ENCODE measurements at regions not wholly inside any gene's neighbourhood (a gene's known extent, or its start where the extent isn't known, plus 50 kb on each side); places are given as distances from the start of the nearest gene placed in this dataset.

- TF ChIP-seq, protein P1, sequence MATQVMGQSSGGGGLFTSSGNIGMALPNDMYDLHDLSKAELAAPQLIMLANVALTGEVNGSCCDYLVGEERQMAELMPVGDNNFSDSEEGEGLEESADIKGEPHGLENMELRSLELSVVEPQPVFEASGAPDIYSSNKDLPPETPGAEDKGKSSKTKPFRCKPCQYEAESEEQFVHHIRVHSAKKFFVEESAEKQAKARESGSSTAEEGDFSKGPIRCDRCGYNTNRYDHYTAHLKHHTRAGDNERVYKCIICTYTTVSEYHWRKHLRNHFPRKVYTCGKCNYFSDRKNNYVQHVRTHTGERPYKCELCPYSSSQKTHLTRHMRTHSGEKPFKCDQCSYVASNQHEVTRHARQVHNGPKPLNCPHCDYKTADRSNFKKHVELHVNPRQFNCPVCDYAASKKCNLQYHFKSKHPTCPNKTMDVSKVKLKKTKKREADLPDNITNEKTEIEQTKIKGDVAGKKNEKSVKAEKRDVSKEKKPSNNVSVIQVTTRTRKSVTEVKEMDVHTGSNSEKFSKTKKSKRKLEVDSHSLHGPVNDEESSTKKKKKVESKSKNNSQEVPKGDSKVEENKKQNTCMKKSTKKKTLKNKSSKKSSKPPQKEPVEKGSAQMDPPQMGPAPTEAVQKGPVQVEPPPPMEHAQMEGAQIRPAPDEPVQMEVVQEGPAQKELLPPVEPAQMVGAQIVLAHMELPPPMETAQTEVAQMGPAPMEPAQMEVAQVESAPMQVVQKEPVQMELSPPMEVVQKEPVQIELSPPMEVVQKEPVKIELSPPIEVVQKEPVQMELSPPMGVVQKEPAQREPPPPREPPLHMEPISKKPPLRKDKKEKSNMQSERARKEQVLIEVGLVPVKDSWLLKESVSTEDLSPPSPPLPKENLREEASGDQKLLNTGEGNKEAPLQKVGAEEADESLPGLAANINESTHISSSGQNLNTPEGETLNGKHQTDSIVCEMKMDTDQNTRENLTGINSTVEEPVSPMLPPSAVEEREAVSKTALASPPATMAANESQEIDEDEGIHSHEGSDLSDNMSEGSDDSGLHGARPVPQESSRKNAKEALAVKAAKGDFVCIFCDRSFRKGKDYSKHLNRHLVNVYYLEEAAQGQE (IDR thresholded peaks at IDR 0.05; ENCODE audit: low read depth), result no peak
- TF ChIP-seq EP300 (IDR thresholded peaks at IDR 0.05; ENCODE audit: borderline replicate concordance) (no peak), TAF1 (IDR thresholded peaks at IDR 0.05; ENCODE audit: low read depth) (no peak), FOXM1 (IDR thresholded peaks at IDR 0.05; ENCODE audit: borderline replicate concordance, low read depth) (no peak), YY1 (IDR thresholded peaks at IDR 0.05; ENCODE audit: low read depth) (no peak)
- TF ChIP-seq, protein P2, sequence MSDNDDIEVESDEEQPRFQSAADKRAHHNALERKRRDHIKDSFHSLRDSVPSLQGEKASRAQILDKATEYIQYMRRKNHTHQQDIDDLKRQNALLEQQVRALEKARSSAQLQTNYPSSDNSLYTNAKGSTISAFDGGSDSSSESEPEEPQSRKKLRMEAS (IDR thresholded peaks at IDR 0.05), result no peak
These were observed 106.5 kb downstream of the RPS24 start for GRCh38 chr10:78140066-78140630.

All from Ishikawa (cell line).